ENCODE measurements at regions not wholly inside any gene's neighbourhood (a gene's known extent, or its start where the extent isn't known, plus 50 kb on each side); places are given as distances from the start of the nearest gene placed in this dataset.

GRCh38 chr2:128525653-128526052 lies 207.0 kb upstream of the HS6ST1 start:
- Histone ChIP-seq H3K36me3 (ENCODE audit: low read depth) (no peaks in the 10 kb centered on the region), H3K4me3 (ENCODE audit: severe bottlenecking) (no peak overlapping the region), H3K9me3 (ENCODE audit: severe bottlenecking) (no peaks in the 10 kb centered on the region), H3K27me3 (ENCODE audit: insufficient read depth, poor library complexity, severe bottlenecking) (no peaks in the 10 kb centered on the region), H3K4me1 (ENCODE audit: insufficient read depth, poor library complexity, severe bottlenecking) (no peaks in the 10 kb centered on the region), H3K27ac (ENCODE audit: poor library complexity, severe bottlenecking) (no peak overlapping the region)
- DNase-seq (ENCODE audit: low spot score) (no peak), ATAC-seq (ENCODE audit: low read depth) (0 out of 3 replicates have a peak, but pooled peaks have one; percentile 10)
- TF ChIP-seq, protein P1, sequence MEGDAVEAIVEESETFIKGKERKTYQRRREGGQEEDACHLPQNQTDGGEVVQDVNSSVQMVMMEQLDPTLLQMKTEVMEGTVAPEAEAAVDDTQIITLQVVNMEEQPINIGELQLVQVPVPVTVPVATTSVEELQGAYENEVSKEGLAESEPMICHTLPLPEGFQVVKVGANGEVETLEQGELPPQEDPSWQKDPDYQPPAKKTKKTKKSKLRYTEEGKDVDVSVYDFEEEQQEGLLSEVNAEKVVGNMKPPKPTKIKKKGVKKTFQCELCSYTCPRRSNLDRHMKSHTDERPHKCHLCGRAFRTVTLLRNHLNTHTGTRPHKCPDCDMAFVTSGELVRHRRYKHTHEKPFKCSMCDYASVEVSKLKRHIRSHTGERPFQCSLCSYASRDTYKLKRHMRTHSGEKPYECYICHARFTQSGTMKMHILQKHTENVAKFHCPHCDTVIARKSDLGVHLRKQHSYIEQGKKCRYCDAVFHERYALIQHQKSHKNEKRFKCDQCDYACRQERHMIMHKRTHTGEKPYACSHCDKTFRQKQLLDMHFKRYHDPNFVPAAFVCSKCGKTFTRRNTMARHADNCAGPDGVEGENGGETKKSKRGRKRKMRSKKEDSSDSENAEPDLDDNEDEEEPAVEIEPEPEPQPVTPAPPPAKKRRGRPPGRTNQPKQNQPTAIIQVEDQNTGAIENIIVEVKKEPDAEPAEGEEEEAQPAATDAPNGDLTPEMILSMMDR (IDR thresholded peaks at IDR 0.05; ENCODE audit: poor library complexity, severe bottlenecking), result no peak

GRCh38 chr2:128526455-128526976 lies 207.8 kb upstream of the HS6ST1 start:
- TF ChIP-seq, protein P1 (IDR thresholded peaks at IDR 0.05; ENCODE audit: poor library complexity, severe bottlenecking), result no peak
- Histone ChIP-seq H3K4me3 (ENCODE audit: severe bottlenecking) (no peak overlapping the region), H3K36me3 (ENCODE audit: low read depth) (no peaks in the 10 kb centered on the region), H3K9me3 (ENCODE audit: severe bottlenecking) (no peaks in the 10 kb centered on the region), H3K27ac (ENCODE audit: poor library complexity, severe bottlenecking) (no peak overlapping the region), H3K4me1 (ENCODE audit: insufficient read depth, poor library complexity, severe bottlenecking) (no peaks in the 10 kb centered on the region), H3K27me3 (ENCODE audit: insufficient read depth, poor library complexity, severe bottlenecking) (no peaks in the 10 kb centered on the region)
- DNase-seq (ENCODE audit: low spot score) (no peak), ATAC-seq (ENCODE audit: low read depth) (no peak)

DNA sequence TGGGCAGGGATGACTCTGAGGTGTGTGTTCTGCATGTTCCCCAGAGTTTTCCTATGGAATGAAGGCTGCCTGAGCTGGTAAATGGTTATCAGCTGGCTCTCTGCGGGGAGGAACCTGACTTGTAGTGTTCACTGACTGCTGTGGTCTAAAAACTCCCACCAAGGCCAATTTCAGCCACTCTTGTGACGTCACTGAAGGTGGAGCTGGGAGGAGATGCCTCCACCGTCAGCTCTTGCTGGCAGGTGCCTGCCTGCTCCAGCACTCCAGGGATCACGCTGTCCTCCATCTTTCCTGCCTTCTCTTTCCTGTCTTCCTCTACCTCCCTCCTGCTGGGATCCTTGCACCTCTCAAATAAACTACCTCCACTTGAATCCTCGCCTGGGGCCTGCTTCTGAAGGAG lies 209.5 kb upstream of the HS6ST1 start:
- Histone ChIP-seq H3K9me3 (ENCODE audit: severe bottlenecking) (no peaks in the 10 kb centered on the region), H3K4me3 (ENCODE audit: severe bottlenecking) (no peak overlapping the region), H3K27me3 (ENCODE audit: insufficient read depth, poor library complexity, severe bottlenecking) (no peaks in the 10 kb centered on the region), H3K36me3 (ENCODE audit: low read depth) (no peaks in the 10 kb centered on the region), H3K27ac (ENCODE audit: poor library complexity, severe bottlenecking) (no peak overlapping the region), H3K4me1 (ENCODE audit: insufficient read depth, poor library complexity, severe bottlenecking) (no peaks in the 10 kb centered on the region)
- ATAC-seq (ENCODE audit: low read depth) (no peak), DNase-seq (ENCODE audit: low spot score) (no peak)
- TF ChIP-seq, protein P1 (IDR thresholded peaks at IDR 0.05; ENCODE audit: poor library complexity, severe bottlenecking), result no peak

DNA sequence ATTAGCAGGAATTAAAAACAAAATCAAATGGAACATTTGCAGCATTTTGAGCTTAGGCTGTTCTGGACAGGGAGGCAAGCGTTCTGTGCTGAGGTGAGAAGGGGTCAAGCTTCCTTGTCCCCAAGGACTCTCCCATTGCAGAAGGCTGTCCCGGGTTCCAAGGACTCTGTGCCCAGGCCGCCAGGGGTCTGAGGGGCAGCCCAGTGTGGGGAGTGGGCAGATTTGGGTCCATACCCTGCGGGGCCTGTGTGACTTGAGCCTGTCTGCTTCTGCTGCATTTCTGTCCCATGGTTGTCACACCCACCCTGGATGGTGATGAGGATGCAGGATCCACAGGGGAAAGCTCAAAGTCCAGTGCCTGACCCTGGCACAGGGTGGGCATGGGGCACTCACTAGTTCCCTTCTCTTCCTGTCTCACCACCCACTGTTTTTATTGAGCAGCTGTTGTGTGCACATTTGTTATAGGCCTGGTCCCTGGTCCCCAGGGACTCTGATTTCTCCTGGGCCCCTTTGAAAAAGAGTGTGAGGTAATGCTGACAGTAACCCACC lies 211.4 kb upstream of the HS6ST1 start:
- TF ChIP-seq, protein P1 (IDR thresholded peaks at IDR 0.05; ENCODE audit: poor library complexity, severe bottlenecking), result no peak
- DNase-seq (ENCODE audit: low spot score) (no peak), ATAC-seq (ENCODE audit: low read depth) (no peak)
- H3K4me1 ChIP-seq (ENCODE audit: insufficient read depth, poor library complexity, severe bottlenecking), result no peaks in the 10 kb centered on the region
- no peaks in the 10 kb centered on the region for H3K36me3 ChIP-seq (ENCODE audit: low read depth)
- H3K27ac ChIP-seq (ENCODE audit: poor library complexity, severe bottlenecking), result no peak overlapping the region
- H3K4me3 ChIP-seq (ENCODE audit: severe bottlenecking), result no peak overlapping the region
- no peaks in the 10 kb centered on the region for H3K27me3 ChIP-seq (ENCODE audit: insufficient read depth, poor library complexity, severe bottlenecking)
- H3K9me3 ChIP-seq (ENCODE audit: severe bottlenecking), result no peaks in the 10 kb centered on the region

GRCh38 chr2:128531856-128532255 lies 213.2 kb upstream of the HS6ST1 start:
- Histone ChIP-seq H3K4me3 (ENCODE audit: severe bottlenecking) (no peak overlapping the region), H3K9me3 (ENCODE audit: severe bottlenecking) (no peaks in the 10 kb centered on the region), H3K36me3 (ENCODE audit: low read depth) (no peaks in the 10 kb centered on the region), H3K27me3 (ENCODE audit: insufficient read depth, poor library complexity, severe bottlenecking) (no peaks in the 10 kb centered on the region), H3K4me1 (ENCODE audit: insufficient read depth, poor library complexity, severe bottlenecking) (no peaks in the 10 kb centered on the region), H3K27ac (ENCODE audit: poor library complexity, severe bottlenecking) (no peak overlapping the region)
- DNase-seq (ENCODE audit: low spot score) (no peak), ATAC-seq (ENCODE audit: low read depth) (no peak)
- TF ChIP-seq, protein P1 (IDR thresholded peaks at IDR 0.05; ENCODE audit: poor library complexity, severe bottlenecking), result peak; percentile 23
